GM18520 (cell line): ENCODE measurements at regions not wholly inside any gene's neighbourhood (a gene's known extent, or its start where the extent isn't known, plus 50 kb on each side); places are given as distances from the start of the nearest gene placed in this dataset.

Experiments used
- ATAC-seq: cut with Tn5 transposase; IDR thresholded peaks from one replicate; pipeline ENCODE4 v1.9.1; 2021; ENCODE audit not compliant: unreplicated experiment

GRCh38 chr3:161794551-161794950 is 297.9 kb downstream of the OTOL1 start:
- no peak for ATAC-seq

GRCh38 chr3:161796312-161796711 is 299.7 kb downstream of the OTOL1 start:
- no peak for ATAC-seq

GRCh38 chr3:161796780-161797179 is 300.2 kb downstream of the OTOL1 start:
- ATAC-seq = no peak

GRCh38 chr3:161798016-161798415 is 301.4 kb downstream of the OTOL1 start:
- ATAC-seq = no peak

GRCh38 chr3:161800985-161801559 is 304.5 kb downstream of the OTOL1 start:
- no peak for ATAC-seq

- ATAC-seq = no peak
Observed at GRCh38 chr3:161818106-161818505, 321.5 kb downstream of the OTOL1 start.

GRCh38 chr3:161821591-161821990 is 325.0 kb downstream of the OTOL1 start:
- ATAC-seq = no peak

- no peak for ATAC-seq
Observed at GRCh38 chr3:161822291-161822690, 325.7 kb downstream of the OTOL1 start.

GRCh38 chr3:161823910-161824309 is 327.3 kb downstream of the OTOL1 start:
- no peak for ATAC-seq

- no peak for ATAC-seq
Observed at GRCh38 chr3:161838021-161838420, 341.4 kb downstream of the OTOL1 start.

GRCh38 chr3:161848376-161848775 is 351.8 kb downstream of the OTOL1 start:
- no peak for ATAC-seq

GRCh38 chr3:161851941-161852566 is 355.4 kb downstream of the OTOL1 start:
- peak; percentile 82 for ATAC-seq

GRCh38 chr3:161852744-161853143 is 356.1 kb downstream of the OTOL1 start:
- no peak for ATAC-seq

- no peak for ATAC-seq
Observed at GRCh38 chr3:161854232-161854771, 357.7 kb downstream of the OTOL1 start.

- ATAC-seq = no peak
Observed at GRCh38 chr3:161859057-161859456, 362.4 kb downstream of the OTOL1 start.

- ATAC-seq = no peak
Observed at GRCh38 chr3:161859865-161860450, 363.4 kb downstream of the OTOL1 start.

- ATAC-seq = no peak
Observed at GRCh38 chr3:161863775-161864174, 367.2 kb downstream of the OTOL1 start.

- no peak for ATAC-seq
Observed at GRCh38 chr3:161866176-161866575, 369.6 kb downstream of the OTOL1 start.

GRCh38 chr3:161875483-161875882 is 378.9 kb downstream of the OTOL1 start:
- ATAC-seq = no peak

- ATAC-seq = peak; percentile 59
Observed at GRCh38 chr3:161879470-161879869, 382.9 kb downstream of the OTOL1 start.

GRCh38 chr3:161884830-161885229 is 388.2 kb downstream of the OTOL1 start:
- no peak for ATAC-seq

GRCh38 chr3:161890147-161890625 is 393.6 kb downstream of the OTOL1 start:
- ATAC-seq = no peak
